ENCODE measurements at regions not wholly inside any gene's neighbourhood (a gene's known extent, or its start where the extent isn't known, plus 50 kb on each side); places are given as distances from the start of the nearest gene placed in this dataset.

DNA sequence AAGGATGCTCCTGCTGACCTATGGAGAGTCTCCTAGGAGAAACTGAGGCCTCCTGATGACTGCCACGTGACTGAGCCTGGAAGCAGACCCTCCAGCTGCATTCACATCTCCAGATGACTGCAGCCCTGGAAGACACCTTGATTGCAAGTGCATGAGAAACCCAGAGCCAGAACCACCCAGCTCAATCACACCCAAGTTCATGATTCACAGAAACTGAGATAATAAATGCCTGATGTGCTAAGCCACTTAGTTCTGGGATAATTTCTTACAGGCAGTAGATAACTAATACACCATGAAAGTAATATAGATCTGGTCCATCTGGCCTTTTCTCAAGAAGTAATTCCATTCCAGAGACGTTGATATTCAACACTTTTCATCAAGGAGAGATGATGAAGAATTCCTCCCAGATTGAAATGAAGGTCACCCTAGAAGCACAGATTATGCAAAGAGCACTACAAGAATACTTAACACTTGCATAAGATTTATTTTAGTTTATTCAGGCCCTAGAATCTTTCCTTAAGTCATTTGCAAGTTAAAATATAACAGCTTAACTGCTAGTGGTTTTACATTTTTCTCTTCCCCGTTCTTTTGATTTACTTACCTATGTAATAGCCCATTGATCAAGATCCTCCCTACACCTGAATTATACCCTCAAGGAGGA lies 208.2 kb upstream of the INHBA start:
- H3K36me3 ChIP-seq (ENCODE audit: control insufficient read depth, insufficient read depth, low read length, severe bottlenecking): no peaks in the 10 kb centered on the region
- no peaks in the 10 kb centered on the region for H3K9me3 ChIP-seq (ENCODE audit: control insufficient read depth, low read length)
- peaks cover 32% of the 10 kb centered on the region for H3K4me1 ChIP-seq (ENCODE audit: control insufficient read depth, insufficient read depth, low read length)
- no peak overlapping the region for H3K9ac ChIP-seq (ENCODE audit: low read length)
- DNase-seq (ENCODE audit: low read depth): no peak
- no peak overlapping the region for H3K4me3 ChIP-seq (ENCODE audit: low read length)
- no peaks in the 10 kb centered on the region for H3K27me3 ChIP-seq (replicated peaks; ENCODE audit: control insufficient read depth, insufficient read depth, low read length)

DNA sequence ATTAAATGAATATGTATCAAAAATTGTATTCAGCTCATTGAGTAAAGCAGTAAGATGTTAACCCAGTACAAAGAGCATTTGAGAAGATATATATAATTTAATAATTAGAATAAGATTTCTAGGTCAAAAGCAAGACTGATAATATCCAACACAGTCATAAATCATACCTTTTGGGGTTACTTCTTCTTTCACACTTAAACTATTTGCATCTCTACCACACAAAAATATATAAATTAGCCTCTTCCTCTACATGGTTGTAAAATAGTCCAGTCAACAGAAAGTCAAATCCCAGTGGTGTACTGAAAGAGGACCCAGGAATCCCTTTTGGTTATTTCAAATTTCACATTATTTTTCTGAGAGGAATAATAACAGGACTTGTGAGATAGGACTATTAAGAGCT lies 204.6 kb upstream of the INHBA start:
- no peak for DNase-seq (ENCODE audit: low read depth)
- Histone ChIP-seq H3K9ac (ENCODE audit: low read length) (no peak overlapping the region), H3K9me3 (ENCODE audit: control insufficient read depth, low read length) (no peaks in the 10 kb centered on the region), H3K36me3 (ENCODE audit: control insufficient read depth, insufficient read depth, low read length, severe bottlenecking) (no peaks in the 10 kb centered on the region), H3K27me3 (replicated peaks; ENCODE audit: control insufficient read depth, insufficient read depth, low read length) (no peaks in the 10 kb centered on the region), H3K4me3 (ENCODE audit: low read length) (no peak overlapping the region), H3K4me1 (ENCODE audit: control insufficient read depth, insufficient read depth, low read length) (peaks cover 15% of the 10 kb centered on the region)

- H3K9me3 ChIP-seq (ENCODE audit: control insufficient read depth, low read length): no peaks in the 10 kb centered on the region
- DNase-seq (ENCODE audit: low read depth): no peak
Measured at GRCh38 chr7:41900532-41900931, 197.6 kb upstream of the INHBA start.

GRCh38 chr7:41899823-41900433 lies 197.0 kb upstream of the INHBA start:
- no peak overlapping the region for H3K9ac ChIP-seq (ENCODE audit: low read length)
- H3K4me3 ChIP-seq (ENCODE audit: low read length): no peak overlapping the region
- H3K36me3 ChIP-seq (ENCODE audit: control insufficient read depth, insufficient read depth, low read length, severe bottlenecking): no peaks in the 10 kb centered on the region
- DNase-seq (ENCODE audit: low read depth): no peak
- no peaks in the 10 kb centered on the region for H3K4me1 ChIP-seq (ENCODE audit: control insufficient read depth, insufficient read depth, low read length)
- H3K9me3 ChIP-seq (ENCODE audit: control insufficient read depth, low read length): no peaks in the 10 kb centered on the region
- H3K27me3 ChIP-seq (replicated peaks; ENCODE audit: control insufficient read depth, insufficient read depth, low read length): no peaks in the 10 kb centered on the region

More at GRCh38 chr7:41900532-41900931, 197.6 kb upstream of the INHBA start:
- H3K9ac ChIP-seq (ENCODE audit: low read length): no peak overlapping the region
- no peaks in the 10 kb centered on the region for H3K27me3 ChIP-seq (replicated peaks; ENCODE audit: control insufficient read depth, insufficient read depth, low read length)
- H3K4me1 ChIP-seq (ENCODE audit: control insufficient read depth, insufficient read depth, low read length): no peaks in the 10 kb centered on the region
- no peaks in the 10 kb centered on the region for H3K36me3 ChIP-seq (ENCODE audit: control insufficient read depth, insufficient read depth, low read length, severe bottlenecking)
- no peak overlapping the region for H3K4me3 ChIP-seq (ENCODE audit: low read length)

- no peaks in the 10 kb centered on the region for H3K36me3 ChIP-seq (ENCODE audit: control insufficient read depth, insufficient read depth, low read length, severe bottlenecking)
- H3K9ac ChIP-seq (ENCODE audit: low read length): no peak overlapping the region
- peaks cover 10% of the 10 kb centered on the region for H3K4me1 ChIP-seq (ENCODE audit: control insufficient read depth, insufficient read depth, low read length)
- no peaks in the 10 kb centered on the region for H3K27me3 ChIP-seq (replicated peaks; ENCODE audit: control insufficient read depth, insufficient read depth, low read length)
- no peak for DNase-seq (ENCODE audit: low read depth)
- no peaks in the 10 kb centered on the region for H3K9me3 ChIP-seq (ENCODE audit: control insufficient read depth, low read length)
- no peak overlapping the region for H3K4me3 ChIP-seq (ENCODE audit: low read length)
Measured at GRCh38 chr7:41893656-41894055, 190.8 kb upstream of the INHBA start.

- H3K9ac ChIP-seq (ENCODE audit: low read length): no peak overlapping the region
- no peak overlapping the region for H3K4me3 ChIP-seq (ENCODE audit: low read length)
- H3K27me3 ChIP-seq (replicated peaks; ENCODE audit: control insufficient read depth, insufficient read depth, low read length): no peaks in the 10 kb centered on the region
- H3K4me1 ChIP-seq (ENCODE audit: control insufficient read depth, insufficient read depth, low read length): peaks cover 15% of the 10 kb centered on the region
- H3K9me3 ChIP-seq (ENCODE audit: control insufficient read depth, low read length): no peaks in the 10 kb centered on the region
- no peak for DNase-seq (ENCODE audit: low read depth)
- H3K36me3 ChIP-seq (ENCODE audit: control insufficient read depth, insufficient read depth, low read length, severe bottlenecking): no peaks in the 10 kb centered on the region
Measured at GRCh38 chr7:41892356-41893100, 189.6 kb upstream of the INHBA start.

- H3K9me3 ChIP-seq (ENCODE audit: control insufficient read depth, low read length): no peaks in the 10 kb centered on the region
Measured at GRCh38 chr7:41891950-41892349, 189.1 kb upstream of the INHBA start.

GRCh38 chr7:41890631-41891274 lies 187.9 kb upstream of the INHBA start:
- Histone ChIP-seq H3K36me3 (ENCODE audit: control insufficient read depth, insufficient read depth, low read length, severe bottlenecking) (no peaks in the 10 kb centered on the region), H3K4me3 (ENCODE audit: low read length) (no peak overlapping the region), H3K4me1 (ENCODE audit: control insufficient read depth, insufficient read depth, low read length) (peaks cover 33% of the 10 kb centered on the region), H3K9ac (ENCODE audit: low read length) (no peak overlapping the region), H3K27me3 (replicated peaks; ENCODE audit: control insufficient read depth, insufficient read depth, low read length) (no peaks in the 10 kb centered on the region), H3K9me3 (ENCODE audit: control insufficient read depth, low read length) (no peaks in the 10 kb centered on the region)
- no peak for DNase-seq (ENCODE audit: low read depth)

More at GRCh38 chr7:41891950-41892349, 189.1 kb upstream of the INHBA start:
- Histone ChIP-seq H3K4me1 (ENCODE audit: control insufficient read depth, insufficient read depth, low read length) (peaks cover 21% of the 10 kb centered on the region), H3K9ac (ENCODE audit: low read length) (no peak overlapping the region), H3K36me3 (ENCODE audit: control insufficient read depth, insufficient read depth, low read length, severe bottlenecking) (no peaks in the 10 kb centered on the region), H3K27me3 (replicated peaks; ENCODE audit: control insufficient read depth, insufficient read depth, low read length) (no peaks in the 10 kb centered on the region), H3K4me3 (ENCODE audit: low read length) (no peak overlapping the region)
- no peak for DNase-seq (ENCODE audit: low read depth)

GRCh38 chr7:41889472-41889871 lies 186.6 kb upstream of the INHBA start:
- H3K4me1 ChIP-seq (ENCODE audit: control insufficient read depth, insufficient read depth, low read length): peaks cover 44% of the 10 kb centered on the region
- H3K9ac ChIP-seq (ENCODE audit: low read length): no peak overlapping the region
- H3K27me3 ChIP-seq (replicated peaks; ENCODE audit: control insufficient read depth, insufficient read depth, low read length): no peaks in the 10 kb centered on the region
- DNase-seq (ENCODE audit: low read depth): no peak
- no peak overlapping the region for H3K4me3 ChIP-seq (ENCODE audit: low read length)
- no peaks in the 10 kb centered on the region for H3K9me3 ChIP-seq (ENCODE audit: control insufficient read depth, low read length)
- H3K36me3 ChIP-seq (ENCODE audit: control insufficient read depth, insufficient read depth, low read length, severe bottlenecking): no peaks in the 10 kb centered on the region

DNA sequence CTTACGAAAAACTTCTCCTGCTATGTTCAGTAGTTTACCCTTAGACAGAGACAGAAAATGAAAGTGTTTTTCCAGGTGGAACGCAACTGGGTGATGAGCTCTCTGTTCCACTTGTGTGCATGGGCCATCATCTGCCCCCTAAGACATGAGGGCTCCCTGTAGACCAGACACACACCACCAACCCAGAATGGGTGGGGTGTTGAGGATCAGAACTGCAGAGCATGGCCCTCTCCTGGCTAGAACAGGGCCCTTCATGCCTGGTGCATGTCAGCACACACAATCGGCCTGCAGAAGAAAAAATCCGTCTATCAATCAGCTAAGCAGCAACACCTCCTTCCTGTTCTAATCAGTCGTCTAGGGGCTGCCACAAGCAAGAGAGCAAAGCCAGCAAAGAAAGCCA lies 186.2 kb upstream of the INHBA start:
- Histone ChIP-seq H3K4me1 (ENCODE audit: control insufficient read depth, insufficient read depth, low read length) (peaks cover 44% of the 10 kb centered on the region), H3K9ac (ENCODE audit: low read length) (no peak overlapping the region), H3K27me3 (replicated peaks; ENCODE audit: control insufficient read depth, insufficient read depth, low read length) (no peaks in the 10 kb centered on the region), H3K4me3 (ENCODE audit: low read length) (no peak overlapping the region), H3K36me3 (ENCODE audit: control insufficient read depth, insufficient read depth, low read length, severe bottlenecking) (no peaks in the 10 kb centered on the region), H3K9me3 (ENCODE audit: control insufficient read depth, low read length) (no peaks in the 10 kb centered on the region)
- no peak for DNase-seq (ENCODE audit: low read depth)

- peak; percentile 33 for DNase-seq (ENCODE audit: low read depth)
- no peaks in the 10 kb centered on the region for H3K9me3 ChIP-seq (ENCODE audit: control insufficient read depth, low read length)
Measured at GRCh38 chr7:41887416-41887815, 184.5 kb upstream of the INHBA start.

More at GRCh38 chr7:41887416-41887815, 184.5 kb upstream of the INHBA start:
- H3K9ac ChIP-seq (ENCODE audit: low read length): peak overlapping the region; percentile 53
- H3K27me3 ChIP-seq (replicated peaks; ENCODE audit: control insufficient read depth, insufficient read depth, low read length): no peaks in the 10 kb centered on the region
- peaks cover 44% of the 10 kb centered on the region for H3K4me1 ChIP-seq (ENCODE audit: control insufficient read depth, insufficient read depth, low read length)
- no peaks in the 10 kb centered on the region for H3K36me3 ChIP-seq (ENCODE audit: control insufficient read depth, insufficient read depth, low read length, severe bottlenecking)
- peak overlapping the region; percentile 31 for H3K4me3 ChIP-seq (ENCODE audit: low read length)

All from adipocyte (in vitro differentiated cells).